ENCODE measurements at regions not wholly inside any gene's neighbourhood (a gene's known extent, or its start where the extent isn't known, plus 50 kb on each side); places are given as distances from the start of the nearest gene placed in this dataset.
"Not testable (repeated sequence)": the region's sequence is repeated elsewhere in the genome, so short reads cannot be mapped to it uniquely, and the experiment has no call there.

- Histone ChIP-seq H3K27me3 (ENCODE audit: low read depth) (peaks cover 17% of the 10 kb centered on the region), H3K4me3 (no peak overlapping the region), H3K4me1 (no peaks in the 10 kb centered on the region), H3K36me3 (replicated peaks) (no peaks in the 10 kb centered on the region), H3K9me3 (no peaks in the 10 kb centered on the region)
- DNase-seq (ENCODE audit: low spot score in 2 of 2): no peak
- in situ Hi-C loops (cut with MboI; ENCODE audit: low sequenced_read_pairs): no loop called here
Measured at GRCh38 chr4:165788686-165789463, 84.2 kb upstream of the TLL1 start.

- in situ Hi-C loops (cut with MboI; ENCODE audit: low sequenced_read_pairs): no loop called here
- no peaks in the 10 kb centered on the region for H3K36me3 ChIP-seq (replicated peaks)
Measured at GRCh38 chr4:165793236-165793635, 79.8 kb upstream of the TLL1 start.

GRCh38 chr4:165794834-165795233 lies 78.2 kb upstream of the TLL1 start:
- H3K27me3 ChIP-seq (ENCODE audit: low read depth): no peaks in the 10 kb centered on the region
- no peaks in the 10 kb centered on the region for H3K36me3 ChIP-seq (replicated peaks)
- no peaks in the 10 kb centered on the region for H3K9me3 ChIP-seq
- H3K4me3 ChIP-seq: no peak overlapping the region
- no peaks in the 10 kb centered on the region for H3K4me1 ChIP-seq
- in situ Hi-C loops (cut with MboI; ENCODE audit: low sequenced_read_pairs): no loop called here
- DNase-seq (ENCODE audit: low spot score in 2 of 2): no peak

More at GRCh38 chr4:165793236-165793635, 79.8 kb upstream of the TLL1 start:
- Histone ChIP-seq H3K4me1 (no peaks in the 10 kb centered on the region), H3K4me3 (no peak overlapping the region), H3K27me3 (ENCODE audit: low read depth) (no peaks in the 10 kb centered on the region), H3K9me3 (no peaks in the 10 kb centered on the region)
- DNase-seq (ENCODE audit: low spot score in 2 of 2): no peak

GRCh38 chr4:165799384-165799815 lies 73.6 kb upstream of the TLL1 start:
- no peaks in the 10 kb centered on the region for H3K9me3 ChIP-seq
- DNase-seq (ENCODE audit: low spot score in 2 of 2): no peak
- in situ Hi-C loops (cut with MboI; ENCODE audit: low sequenced_read_pairs): no loop called here
- no peaks in the 10 kb centered on the region for H3K36me3 ChIP-seq (replicated peaks)
- H3K4me1 ChIP-seq: no peaks in the 10 kb centered on the region
- H3K27me3 ChIP-seq (ENCODE audit: low read depth): no peaks in the 10 kb centered on the region
- no peak overlapping the region for H3K4me3 ChIP-seq

GRCh38 chr4:165802452-165802851 lies 70.6 kb upstream of the TLL1 start:
- in situ Hi-C loops (cut with MboI; ENCODE audit: low sequenced_read_pairs): no loop called here
- H3K4me1 ChIP-seq: no peaks in the 10 kb centered on the region

GRCh38 chr4:165803005-165803404 lies 70.0 kb upstream of the TLL1 start:
- DNase-seq (ENCODE audit: low spot score in 2 of 2): no peak
- H3K4me1 ChIP-seq: no peaks in the 10 kb centered on the region
- in situ Hi-C loops (cut with MboI; ENCODE audit: low sequenced_read_pairs): no loop called here
- H3K4me3 ChIP-seq: no peak overlapping the region
- H3K27me3 ChIP-seq (ENCODE audit: low read depth): no peaks in the 10 kb centered on the region
- no peaks in the 10 kb centered on the region for H3K36me3 ChIP-seq (replicated peaks)
- H3K9me3 ChIP-seq: no peaks in the 10 kb centered on the region

More at GRCh38 chr4:165802452-165802851, 70.6 kb upstream of the TLL1 start:
- H3K9me3 ChIP-seq: no peaks in the 10 kb centered on the region
- no peak overlapping the region for H3K4me3 ChIP-seq
- no peaks in the 10 kb centered on the region for H3K36me3 ChIP-seq (replicated peaks)
- H3K27me3 ChIP-seq (ENCODE audit: low read depth): no peaks in the 10 kb centered on the region
- DNase-seq (ENCODE audit: low spot score in 2 of 2): no peak

- no peaks in the 10 kb centered on the region for H3K9me3 ChIP-seq
- no peak overlapping the region for H3K4me3 ChIP-seq
- H3K4me1 ChIP-seq: no peaks in the 10 kb centered on the region
- no peaks in the 10 kb centered on the region for H3K36me3 ChIP-seq (replicated peaks)
- no peak for DNase-seq (ENCODE audit: low spot score in 2 of 2)
- no peaks in the 10 kb centered on the region for H3K27me3 ChIP-seq (ENCODE audit: low read depth)
- in situ Hi-C loops (cut with MboI; ENCODE audit: low sequenced_read_pairs): no loop called here
Measured at GRCh38 chr4:165805406-165805805, 67.6 kb upstream of the TLL1 start.

- no peaks in the 10 kb centered on the region for H3K27me3 ChIP-seq (ENCODE audit: low read depth)
- no peaks in the 10 kb centered on the region for H3K4me1 ChIP-seq
- H3K9me3 ChIP-seq: no peaks in the 10 kb centered on the region
- no peak for DNase-seq (ENCODE audit: low spot score in 2 of 2)
- in situ Hi-C loops (cut with MboI; ENCODE audit: low sequenced_read_pairs): no loop called here
- no peak overlapping the region for H3K4me3 ChIP-seq
- H3K36me3 ChIP-seq (replicated peaks): no peaks in the 10 kb centered on the region
Measured at GRCh38 chr4:165806613-165807012, 66.4 kb upstream of the TLL1 start.

GRCh38 chr4:165810726-165811125 lies 62.3 kb upstream of the TLL1 start:
- Histone ChIP-seq H3K4me1 (no peaks in the 10 kb centered on the region), H3K9me3 (no peaks in the 10 kb centered on the region), H3K36me3 (replicated peaks) (no peaks in the 10 kb centered on the region), H3K27me3 (ENCODE audit: low read depth) (no peaks in the 10 kb centered on the region), H3K4me3 (no peak overlapping the region)
- no peak for DNase-seq (ENCODE audit: low spot score in 2 of 2)
- in situ Hi-C loops (cut with MboI; ENCODE audit: low sequenced_read_pairs): no loop called here

GRCh38 chr4:165813606-165814005 lies 59.4 kb upstream of the TLL1 start:
- H3K9me3 ChIP-seq: no peaks in the 10 kb centered on the region
- no peaks in the 10 kb centered on the region for H3K27me3 ChIP-seq (ENCODE audit: low read depth)
- no peaks in the 10 kb centered on the region for H3K36me3 ChIP-seq (replicated peaks)
- no peak for DNase-seq (ENCODE audit: low spot score in 2 of 2)
- in situ Hi-C loops (cut with MboI; ENCODE audit: low sequenced_read_pairs): no loop called here
- no peaks in the 10 kb centered on the region for H3K4me1 ChIP-seq
- no peak overlapping the region for H3K4me3 ChIP-seq

GRCh38 chr4:165814256-165815020 lies 58.6 kb upstream of the TLL1 start:
- no peaks in the 10 kb centered on the region for H3K27me3 ChIP-seq (ENCODE audit: low read depth)
- no peaks in the 10 kb centered on the region for H3K9me3 ChIP-seq
- in situ Hi-C loops (cut with MboI; ENCODE audit: low sequenced_read_pairs): no loop called here
- no peaks in the 10 kb centered on the region for H3K4me1 ChIP-seq
- DNase-seq (ENCODE audit: low spot score in 2 of 2): no peak
- H3K4me3 ChIP-seq: no peak overlapping the region
- H3K36me3 ChIP-seq (replicated peaks): no peaks in the 10 kb centered on the region

GRCh38 chr4:165819126-165819525 lies 53.9 kb upstream of the TLL1 start:
- H3K4me1 ChIP-seq; in situ Hi-C loops (cut with MboI; ENCODE audit: low sequenced_read_pairs); H3K9me3 ChIP-seq; DNase-seq (ENCODE audit: low spot score in 2 of 2); H3K27me3 ChIP-seq (ENCODE audit: low read depth); H3K36me3 ChIP-seq (replicated peaks); H3K4me3 ChIP-seq: not testable (repeated sequence)
